Ishikawa (cell line): ENCODE measurements at regions not wholly inside any gene's neighbourhood (a gene's known extent, or its start where the extent isn't known, plus 50 kb on each side); places are given as distances from the start of the nearest gene placed in this dataset.

ENCODE experiments used
- CREB1 ChIP-seq: IDR thresholded peaks from 2 replicates; pipeline ENCODE4 v1.6.1; 2012; ENCODE audit warnings: low read depth
- EGR1 ChIP-seq: IDR thresholded peaks from 2 replicates; pipeline ENCODE4 v1.6.1; 2012
- EP300 ChIP-seq: IDR thresholded peaks from 2 replicates; pipeline ENCODE4 v1.6.1; 2012; ENCODE audit warnings: borderline replicate concordance
- FOXM1 ChIP-seq: IDR thresholded peaks from 2 replicates; pipeline ENCODE4 v1.6.1; 2012; ENCODE audit warnings: low read depth, borderline replicate concordance
- MAX ChIP-seq: IDR thresholded peaks from 2 replicates; pipeline ENCODE4 v1.6.1; 2012
- RAD21 ChIP-seq: IDR thresholded peaks from 2 replicates; pipeline ENCODE4 v1.6.1; 2012; ENCODE audit warnings: low read depth
- REST ChIP-seq: IDR thresholded peaks from 2 replicates; pipeline ENCODE4 v1.6.1; 2012; ENCODE audit warnings: low read depth, mild to moderate bottlenecking
- TAF1 ChIP-seq: IDR thresholded peaks from 2 replicates; pipeline ENCODE4 v1.6.1; 2012; ENCODE audit warnings: low read depth, mild to moderate bottlenecking
- TEAD4 ChIP-seq: IDR thresholded peaks from 2 replicates; pipeline ENCODE4 v1.6.1; 2012

- no peak for TF ChIP-seq RAD21
- TF ChIP-seq CREB1: no peak
- no peak for TF ChIP-seq EP300
- TF ChIP-seq EGR1: no peak
- no peak for TF ChIP-seq REST
- no peak for TF ChIP-seq TAF1
- no peak for TF ChIP-seq MAX
- no peak for TF ChIP-seq FOXM1
- TF ChIP-seq TEAD4: no peak
These were observed 309.1 kb upstream of the SLITRK6 start for GRCh38 chr13:86108334-86108733.
